ENCODE measurements at regions not wholly inside any gene's neighbourhood (a gene's known extent, or its start where the extent isn't known, plus 50 kb on each side); places are given as distances from the start of the nearest gene placed in this dataset.

GRCh38 chr12:46549527-46550265, 177.1 kb upstream of the SLC38A2 start (continued):
- no peak for TF ChIP-seq YY1 (IDR thresholded peaks at IDR 0.05; ENCODE audit: extremely low read depth, insufficient replicate concordance, low read depth, low read length)
- peak; percentile 94 for TF ChIP-seq SP1 (IDR thresholded peaks at IDR 0.05; ENCODE audit: low read depth)
- 0 out of 2 replicates have a peak, but pooled peaks have one; percentile 20 for TF ChIP-seq RAD21 (IDR thresholded peaks at IDR 0.05; ENCODE audit: low read depth)
- no peak for TF ChIP-seq POLR2A (IDR thresholded peaks at IDR 0.05; ENCODE audit: borderline replicate concordance, extremely low read depth, insufficient read depth, insufficient read length)

- no TSS peak for BruUV-seq (replicated peaks)
- Histone ChIP-seq H2AFZ (ENCODE audit: low read depth, low read length, poor library complexity, severe bottlenecking) (no peak overlapping the region), H3K4me2 (ENCODE audit: low read length) (peak overlapping the region; percentile 81), H4K20me1 (ENCODE audit: insufficient read depth) (no peaks in the 10 kb centered on the region), H3K4me3 (replicated peaks in 1 of 2; ENCODE audit: low read depth in 1 of 2, low read length in 2 of 2) (peak overlapping the region in 1 of 2 experiments; percentile 1; a peak in 1 of 4 replicates), H3K9me2 (ENCODE audit: insufficient read depth) (no peaks in the 10 kb centered on the region), H3K9me3 (ENCODE audit: control insufficient read depth in 1 of 2, insufficient read depth in 1 of 2, low read depth in 1 of 2, low read length in 2 of 2) (no peaks in the 10 kb centered on the region), H3K27me3 (ENCODE audit: insufficient read depth, low read length) (no peaks in the 10 kb centered on the region), H3K4me1 (ENCODE audit: control insufficient read depth in 1 of 2, insufficient read depth in 2 of 2, low read length in 2 of 2) (peaks cover 73 to 74% of the 10 kb centered on the region in 2 experiments), H3K79me2 (ENCODE audit: insufficient read depth, low read length) (peaks cover 8% of the 10 kb centered on the region; the same call in 1 of the 2 replicates), H3K36me3 (ENCODE audit: control insufficient read depth in 1 of 2, insufficient read depth in 2 of 2, low read length in 2 of 2) (no peaks in the 10 kb centered on the region), H3K9ac (ENCODE audit: low read length) (peak overlapping the region; percentile 72), H3K27ac (ENCODE audit: low read depth, low read length) (peak overlapping the region; percentile 91)
- ChIA-PET POLR2A (interaction anchor here (0.8 to 3.7 kb wide), 21 partner anchors 9 to 192 kb away, joined by 3 to 13 read pairs (median 4); no protein-coding TSS in a partner anchor), CTCF (no interaction called here), RAD21 (ENCODE audit: low non-redundant PET in 1 of 2, low total read pairs in 2 of 2, uncharacterized antibody in 2 of 2, unreplicated experiment in 2 of 2) (interaction anchor here in 1 of 2 experiments (0.8 kb wide), 1 partner anchor 89 kb away, joined by 3 read pairs; no protein-coding TSS in a partner anchor)
- ATAC-seq (0 out of 2 replicates have a peak, but pooled peaks have one; percentile 1), DNase-seq (ENCODE audit: low read depth, low spot score) (no peak)
- intact Hi-C loops (cut with micrococcal nuclease), result loop anchor here (1.0 to 2.0 kb wide), 2 partner anchors 118 to 176 kb away; partner anchors contain the start of gene SLC38A2
- TF ChIP-seq REST (IDR thresholded peaks at IDR 0.05; ENCODE audit: low read depth), result no peak
- TF ChIP-seq ATF3 (IDR thresholded peaks at IDR 0.05), result no peak
- TF ChIP-seq ZNF274 (IDR thresholded peaks at IDR 0.05; ENCODE audit: low read depth, low read length), result no peak
- no peak for TF ChIP-seq ZFX (IDR thresholded peaks at IDR 0.05)
- no peak for TF ChIP-seq MAX (IDR thresholded peaks at IDR 0.05)
- no peak for TF ChIP-seq RAD21 (IDR thresholded peaks at IDR 0.05; ENCODE audit: low read depth)
- no peak for TF ChIP-seq EZH2phosphoT487 (IDR thresholded peaks at IDR 0.05; ENCODE audit: borderline replicate concordance)
- no peak for TF ChIP-seq SIN3A (IDR thresholded peaks at IDR 0.05; ENCODE audit: low read depth)
- peak; percentile 26; the same call in 1 of the 2 replicates for TF ChIP-seq JUND (IDR thresholded peaks at IDR 0.05)
- no peak for TF ChIP-seq ZBTB33 (IDR thresholded peaks at IDR 0.05; ENCODE audit: extremely low read depth, insufficient replicate concordance, low read length)
- no peak for TF ChIP-seq POLR2A (IDR thresholded peaks at IDR 0.05; ENCODE audit: borderline replicate concordance, extremely low read depth, insufficient read depth, insufficient read length)
- no peak for TF ChIP-seq ELF1 (IDR thresholded peaks at IDR 0.05; ENCODE audit: borderline replicate concordance, low read depth)
- peak; percentile 34; the same call in 1 of the 2 replicates for TF ChIP-seq EGR1 (IDR thresholded peaks at IDR 0.05; ENCODE audit: low read depth)
- TF ChIP-seq CBX3 (IDR thresholded peaks at IDR 0.05; ENCODE audit: low read depth), result no peak
- TF ChIP-seq FOSL1 (IDR thresholded peaks at IDR 0.05; ENCODE audit: low read depth), result no peak
- no peak for TF ChIP-seq EZH2 (IDR thresholded peaks at IDR 0.05)
- TF ChIP-seq SP1 (IDR thresholded peaks at IDR 0.05; ENCODE audit: low read depth), result 0 out of 2 replicates have a peak, but pooled peaks have one; percentile 33
- 0 out of 2 replicates have a peak, but pooled peaks have one; percentile 30 for TF ChIP-seq CEBPB (IDR thresholded peaks at IDR 0.05; ENCODE audit: low read depth)
Observed at GRCh38 chr12:46548605-46549071, 176.1 kb upstream of the SLC38A2 start.

Measured in HCT116 (cell line).